ENCODE measurements at regions not wholly inside any gene's neighbourhood (a gene's known extent, or its start where the extent isn't known, plus 50 kb on each side); places are given as distances from the start of the nearest gene placed in this dataset.

- DNase-seq (ENCODE audit: low read depth in 2 of 2, low spot score in 1 of 2): no peak
These were observed 518.5 kb downstream of the GLRX3 start for GRCh38 chr10:130654726-130655125.

GRCh38 chr10:130655313-130656186, 519.4 kb downstream of the GLRX3 start:
- DNase-seq (ENCODE audit: low read depth in 2 of 2, low spot score in 1 of 2): no peak

GRCh38 chr10:130656187-130656575, 520.0 kb downstream of the GLRX3 start:
- DNase-seq (ENCODE audit: low read depth in 2 of 2, low spot score in 1 of 2): no peak

- no peak for DNase-seq (ENCODE audit: low read depth in 2 of 2, low spot score in 1 of 2)
These were observed 520.5 kb downstream of the GLRX3 start for GRCh38 chr10:130656582-130657133.

GRCh38 chr10:130658687-130659290, 522.6 kb downstream of the GLRX3 start:
- DNase-seq (ENCODE audit: low read depth in 2 of 2, low spot score in 1 of 2): no peak

- no peak for DNase-seq (ENCODE audit: low read depth in 2 of 2, low spot score in 1 of 2)
These were observed 523.3 kb downstream of the GLRX3 start for GRCh38 chr10:130659528-130659927.

GRCh38 chr10:130660266-130660665, 524.1 kb downstream of the GLRX3 start:
- DNase-seq (ENCODE audit: low read depth in 2 of 2, low spot score in 1 of 2): no peak

- DNase-seq (ENCODE audit: low read depth in 2 of 2, low spot score in 1 of 2): no peak
These were observed 525.2 kb downstream of the GLRX3 start for GRCh38 chr10:130661419-130661818.

- DNase-seq (ENCODE audit: low read depth in 2 of 2, low spot score in 1 of 2): no peak
These were observed 526.6 kb downstream of the GLRX3 start for GRCh38 chr10:130662775-130663174.

GRCh38 chr10:130664526-130664925, 528.3 kb downstream of the GLRX3 start:
- DNase-seq (ENCODE audit: low read depth in 2 of 2, low spot score in 1 of 2): no peak

- no peak for DNase-seq (ENCODE audit: low read depth in 2 of 2, low spot score in 1 of 2)
These were observed 530.0 kb downstream of the GLRX3 start for GRCh38 chr10:130666215-130666614.

GRCh38 chr10:130686689-130687300, 550.6 kb downstream of the GLRX3 start:
- DNase-seq (ENCODE audit: low read depth in 2 of 2, low spot score in 1 of 2): no peak

GRCh38 chr10:130687566-130687965, 551.4 kb downstream of the GLRX3 start:
- no peak for DNase-seq (ENCODE audit: low read depth in 2 of 2, low spot score in 1 of 2)

GRCh38 chr10:130689743-130690626, 553.8 kb downstream of the GLRX3 start:
- DNase-seq (ENCODE audit: low read depth in 2 of 2, low spot score in 1 of 2): no peak

- no peak for DNase-seq (ENCODE audit: low read depth in 2 of 2, low spot score in 1 of 2)
These were observed 555.6 kb downstream of the GLRX3 start for GRCh38 chr10:130691776-130692175.

- DNase-seq (ENCODE audit: low read depth in 2 of 2, low spot score in 1 of 2): no peak
These were observed 560.7 kb downstream of the GLRX3 start for GRCh38 chr10:130696870-130697269.

GRCh38 chr10:130707389-130707979, 571.3 kb downstream of the GLRX3 start:
- no peak for DNase-seq (ENCODE audit: low read depth in 2 of 2, low spot score in 1 of 2)

- DNase-seq (ENCODE audit: low read depth in 2 of 2, low spot score in 1 of 2): no peak
These were observed 572.4 kb downstream of the GLRX3 start for GRCh38 chr10:130708465-130709070.

- DNase-seq (ENCODE audit: low read depth in 2 of 2, low spot score in 1 of 2): no peak
These were observed 573.2 kb downstream of the GLRX3 start for GRCh38 chr10:130709415-130709814.

GRCh38 chr10:130711072-130711471, 574.9 kb downstream of the GLRX3 start:
- DNase-seq (ENCODE audit: low read depth in 2 of 2, low spot score in 1 of 2): no peak
